ENCODE measurements at regions not wholly inside any gene's neighbourhood (a gene's known extent, or its start where the extent isn't known, plus 50 kb on each side); places are given as distances from the start of the nearest gene placed in this dataset.
A peak's percentile ranks its signal among the peaks of the same experiment; 100 is the strongest.

- H3K4me1 Mint-ChIP-seq (ENCODE audit: unreplicated experiment), result no peaks in the 10 kb centered on the region
- peaks cover 61% of the 10 kb centered on the region for H3K9me3 Mint-ChIP-seq (ENCODE audit: unreplicated experiment)
- no peak for TF ChIP-seq CTCF (IDR thresholded peaks at IDR 0.05)
Measured at GRCh38 chr18:14914121-14914520, 166.1 kb downstream of the ANKRD30B start.

GRCh38 chr18:14914771-14915170, 166.8 kb downstream of the ANKRD30B start:
- peaks cover 59% of the 10 kb centered on the region for H3K9me3 Mint-ChIP-seq (ENCODE audit: unreplicated experiment)
- H3K4me3 Mint-ChIP-seq (ENCODE audit: unreplicated experiment), result no peak overlapping the region
- DNase-seq (ENCODE audit: extremely low spot score, unreplicated experiment), result no peak
- no peaks in the 10 kb centered on the region for H3K36me3 Mint-ChIP-seq (ENCODE audit: unreplicated experiment)
- no peak overlapping the region for H3K27ac Mint-ChIP-seq (ENCODE audit: unreplicated experiment)
- H3K27me3 Mint-ChIP-seq (ENCODE audit: unreplicated experiment), result no peaks in the 10 kb centered on the region
- TF ChIP-seq CTCF (IDR thresholded peaks at IDR 0.05), result no peak
- H3K4me1 Mint-ChIP-seq (ENCODE audit: unreplicated experiment), result no peaks in the 10 kb centered on the region

More at GRCh38 chr18:14914121-14914520, 166.1 kb downstream of the ANKRD30B start:
- no peaks in the 10 kb centered on the region for H3K27me3 Mint-ChIP-seq (ENCODE audit: unreplicated experiment)
- H3K36me3 Mint-ChIP-seq (ENCODE audit: unreplicated experiment), result no peaks in the 10 kb centered on the region
- no peak for DNase-seq (ENCODE audit: extremely low spot score, unreplicated experiment)
- H3K4me3 Mint-ChIP-seq (ENCODE audit: unreplicated experiment), result no peak overlapping the region
- H3K27ac Mint-ChIP-seq (ENCODE audit: unreplicated experiment), result no peak overlapping the region

GRCh38 chr18:14916181-14916580, 168.2 kb downstream of the ANKRD30B start:
- Mint-ChIP-seq H3K4me3 (ENCODE audit: unreplicated experiment) (no peak overlapping the region), H3K9me3 (ENCODE audit: unreplicated experiment) (peaks cover 62% of the 10 kb centered on the region), H3K27ac (ENCODE audit: unreplicated experiment) (no peak overlapping the region), H3K36me3 (ENCODE audit: unreplicated experiment) (no peaks in the 10 kb centered on the region), H3K4me1 (ENCODE audit: unreplicated experiment) (no peaks in the 10 kb centered on the region), H3K27me3 (ENCODE audit: unreplicated experiment) (no peaks in the 10 kb centered on the region)
- TF ChIP-seq CTCF (IDR thresholded peaks at IDR 0.05), result no peak
- DNase-seq (ENCODE audit: extremely low spot score, unreplicated experiment), result peak; percentile 62

GRCh38 chr18:14916851-14917250, 168.9 kb downstream of the ANKRD30B start:
- no peak for TF ChIP-seq CTCF (IDR thresholded peaks at IDR 0.05)
- Mint-ChIP-seq H3K9me3 (ENCODE audit: unreplicated experiment) (peaks cover 57% of the 10 kb centered on the region), H3K27ac (ENCODE audit: unreplicated experiment) (no peak overlapping the region), H3K36me3 (ENCODE audit: unreplicated experiment) (no peaks in the 10 kb centered on the region), H3K4me3 (ENCODE audit: unreplicated experiment) (no peak overlapping the region), H3K27me3 (ENCODE audit: unreplicated experiment) (no peaks in the 10 kb centered on the region), H3K4me1 (ENCODE audit: unreplicated experiment) (no peaks in the 10 kb centered on the region)
- peak; percentile 62 for DNase-seq (ENCODE audit: extremely low spot score, unreplicated experiment)

GRCh38 chr18:14917311-14917710, 169.3 kb downstream of the ANKRD30B start:
- no peak for TF ChIP-seq CTCF (IDR thresholded peaks at IDR 0.05)
- H3K9me3 Mint-ChIP-seq (ENCODE audit: unreplicated experiment), result peaks cover 56% of the 10 kb centered on the region
- H3K4me1 Mint-ChIP-seq (ENCODE audit: unreplicated experiment), result no peaks in the 10 kb centered on the region
- H3K4me3 Mint-ChIP-seq (ENCODE audit: unreplicated experiment), result no peak overlapping the region
- DNase-seq (ENCODE audit: extremely low spot score, unreplicated experiment), result peak; percentile 54
- H3K27me3 Mint-ChIP-seq (ENCODE audit: unreplicated experiment), result no peaks in the 10 kb centered on the region
- H3K36me3 Mint-ChIP-seq (ENCODE audit: unreplicated experiment), result no peaks in the 10 kb centered on the region
- H3K27ac Mint-ChIP-seq (ENCODE audit: unreplicated experiment), result no peak overlapping the region
